ENCODE measurements at regions not wholly inside any gene's neighbourhood (a gene's known extent, or its start where the extent isn't known, plus 50 kb on each side); places are given as distances from the start of the nearest gene placed in this dataset.

DNA sequence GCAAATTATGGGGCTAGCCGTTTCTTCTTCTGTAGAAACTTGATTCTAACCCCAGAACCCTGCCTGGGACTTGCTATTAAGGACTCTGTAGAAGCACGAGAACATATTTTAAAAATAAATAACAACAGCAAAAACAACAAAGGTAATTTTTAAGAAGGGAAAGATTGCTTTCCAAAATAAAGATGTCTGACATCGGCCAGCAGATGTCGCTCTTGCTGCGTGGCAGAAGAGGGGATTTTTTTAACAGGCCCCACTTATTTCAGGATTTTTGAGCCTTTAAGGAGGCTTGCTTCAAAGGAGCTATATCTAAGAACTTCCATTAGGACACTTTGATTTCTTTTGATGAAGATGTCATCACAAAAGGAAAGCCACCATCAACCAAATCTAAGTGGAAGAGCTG lies 62.8 kb upstream of the EGFL6 start:
- peak; percentile 47 for DNase-seq
- no peaks in the 10 kb centered on the region for H3K4me1 Mint-ChIP-seq (ENCODE audit: low read depth, unreplicated experiment)

DNA sequence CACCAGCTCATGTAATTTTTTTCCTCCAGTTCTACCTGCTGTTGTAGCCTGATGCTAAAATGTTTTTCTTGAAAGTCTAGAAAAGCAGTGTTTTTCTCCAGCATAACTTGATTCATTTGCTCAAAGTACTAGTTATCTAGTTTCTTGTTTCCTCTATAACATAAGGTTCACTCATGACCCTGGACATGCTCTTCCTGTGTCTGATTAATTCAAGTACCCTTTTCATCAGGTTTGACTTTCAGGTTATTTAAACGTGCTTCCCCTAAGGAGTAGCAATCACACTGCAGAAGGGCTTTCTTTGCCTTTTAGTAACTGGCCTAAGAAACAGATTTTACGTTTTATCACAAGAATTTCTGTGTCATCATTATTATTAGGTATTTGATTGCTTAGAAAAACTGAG lies 66.8 kb upstream of the EGFL6 start:
- no peaks in the 10 kb centered on the region for H3K4me1 Mint-ChIP-seq (ENCODE audit: low read depth, unreplicated experiment)
- no peaks in the 10 kb centered on the region for H3K36me3 Mint-ChIP-seq (ENCODE audit: unreplicated experiment)
- no peak for DNase-seq
- TF ChIP-seq, protein P1, sequence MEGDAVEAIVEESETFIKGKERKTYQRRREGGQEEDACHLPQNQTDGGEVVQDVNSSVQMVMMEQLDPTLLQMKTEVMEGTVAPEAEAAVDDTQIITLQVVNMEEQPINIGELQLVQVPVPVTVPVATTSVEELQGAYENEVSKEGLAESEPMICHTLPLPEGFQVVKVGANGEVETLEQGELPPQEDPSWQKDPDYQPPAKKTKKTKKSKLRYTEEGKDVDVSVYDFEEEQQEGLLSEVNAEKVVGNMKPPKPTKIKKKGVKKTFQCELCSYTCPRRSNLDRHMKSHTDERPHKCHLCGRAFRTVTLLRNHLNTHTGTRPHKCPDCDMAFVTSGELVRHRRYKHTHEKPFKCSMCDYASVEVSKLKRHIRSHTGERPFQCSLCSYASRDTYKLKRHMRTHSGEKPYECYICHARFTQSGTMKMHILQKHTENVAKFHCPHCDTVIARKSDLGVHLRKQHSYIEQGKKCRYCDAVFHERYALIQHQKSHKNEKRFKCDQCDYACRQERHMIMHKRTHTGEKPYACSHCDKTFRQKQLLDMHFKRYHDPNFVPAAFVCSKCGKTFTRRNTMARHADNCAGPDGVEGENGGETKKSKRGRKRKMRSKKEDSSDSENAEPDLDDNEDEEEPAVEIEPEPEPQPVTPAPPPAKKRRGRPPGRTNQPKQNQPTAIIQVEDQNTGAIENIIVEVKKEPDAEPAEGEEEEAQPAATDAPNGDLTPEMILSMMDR (IDR thresholded peaks at IDR 0.05; ENCODE audit: partially characterized antibody, unreplicated experiment): no peak
- no peaks in the 10 kb centered on the region for H3K27me3 Mint-ChIP-seq (ENCODE audit: unreplicated experiment)
- peaks cover 7% of the 10 kb centered on the region for H3K9me3 Mint-ChIP-seq (ENCODE audit: unreplicated experiment)
- no peak overlapping the region for H3K27ac Mint-ChIP-seq (ENCODE audit: unreplicated experiment)
- no peak overlapping the region for H3K4me3 Mint-ChIP-seq (ENCODE audit: unreplicated experiment)

More for the DNA sequence above, 62.8 kb upstream of the EGFL6 start:
- H3K27me3 Mint-ChIP-seq (ENCODE audit: unreplicated experiment): no peaks in the 10 kb centered on the region
- no peaks in the 10 kb centered on the region for H3K36me3 Mint-ChIP-seq (ENCODE audit: unreplicated experiment)
- H3K9me3 Mint-ChIP-seq (ENCODE audit: unreplicated experiment): peaks cover 7% of the 10 kb centered on the region
- no peak overlapping the region for H3K4me3 Mint-ChIP-seq (ENCODE audit: unreplicated experiment)
- H3K27ac Mint-ChIP-seq (ENCODE audit: unreplicated experiment): no peak overlapping the region
- TF ChIP-seq, protein P1 (IDR thresholded peaks at IDR 0.05; ENCODE audit: partially characterized antibody, unreplicated experiment): peak; percentile 62

DNA sequence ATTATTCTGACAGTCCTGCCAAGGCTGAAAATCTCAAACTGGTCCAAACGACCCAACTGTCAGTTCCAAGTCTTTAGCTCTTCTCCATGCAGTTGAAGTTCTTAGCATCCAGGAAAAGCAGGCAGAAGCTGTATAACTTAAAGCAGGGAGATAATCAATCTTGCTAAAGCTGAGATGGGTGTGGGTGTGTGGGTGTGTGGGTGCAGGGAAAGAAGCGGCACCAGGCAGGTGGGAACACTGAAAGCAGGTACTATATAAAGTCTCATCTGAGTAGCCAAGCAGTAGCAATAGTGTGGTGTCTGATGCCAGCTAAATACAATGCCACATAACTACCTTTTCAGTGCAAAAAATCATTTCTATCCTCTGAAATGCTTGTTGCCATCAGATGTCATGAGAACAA lies 69.7 kb upstream of the EGFL6 start:
- H3K27ac Mint-ChIP-seq (ENCODE audit: unreplicated experiment): no peak overlapping the region
- no peak overlapping the region for H3K4me3 Mint-ChIP-seq (ENCODE audit: unreplicated experiment)
- H3K27me3 Mint-ChIP-seq (ENCODE audit: unreplicated experiment): no peaks in the 10 kb centered on the region
- H3K36me3 Mint-ChIP-seq (ENCODE audit: unreplicated experiment): no peaks in the 10 kb centered on the region
- TF ChIP-seq, protein P1 (IDR thresholded peaks at IDR 0.05; ENCODE audit: partially characterized antibody, unreplicated experiment): no peak
- no peaks in the 10 kb centered on the region for H3K4me1 Mint-ChIP-seq (ENCODE audit: low read depth, unreplicated experiment)
- no peak for DNase-seq
- H3K9me3 Mint-ChIP-seq (ENCODE audit: unreplicated experiment): no peaks in the 10 kb centered on the region

DNA sequence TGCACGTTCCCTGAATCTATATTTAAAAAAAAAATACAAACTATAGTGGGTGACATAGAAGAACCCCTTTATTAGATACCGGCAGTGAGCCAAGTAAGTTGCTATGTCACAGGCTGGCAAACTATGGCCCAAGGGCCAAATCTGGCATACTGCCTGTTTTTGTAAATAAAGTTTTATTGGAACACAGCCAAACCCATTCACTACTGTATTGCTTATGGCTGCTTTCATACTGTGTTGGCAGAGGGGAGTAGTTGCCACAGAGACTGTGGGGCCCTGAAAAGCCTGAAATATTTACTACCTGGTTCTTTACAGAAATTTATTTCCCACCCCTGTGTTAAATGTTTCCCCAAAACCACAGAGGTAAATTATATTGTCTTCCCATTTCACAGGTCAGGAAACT lies 71.2 kb upstream of the EGFL6 start:
- Mint-ChIP-seq H3K27me3 (ENCODE audit: unreplicated experiment) (no peaks in the 10 kb centered on the region), H3K4me1 (ENCODE audit: low read depth, unreplicated experiment) (no peaks in the 10 kb centered on the region), H3K9me3 (ENCODE audit: unreplicated experiment) (no peaks in the 10 kb centered on the region), H3K27ac (ENCODE audit: unreplicated experiment) (no peak overlapping the region), H3K36me3 (ENCODE audit: unreplicated experiment) (no peaks in the 10 kb centered on the region), H3K4me3 (ENCODE audit: unreplicated experiment) (no peak overlapping the region)
- TF ChIP-seq, protein P1 (IDR thresholded peaks at IDR 0.05; ENCODE audit: partially characterized antibody, unreplicated experiment): no peak
- DNase-seq: no peak

DNA sequence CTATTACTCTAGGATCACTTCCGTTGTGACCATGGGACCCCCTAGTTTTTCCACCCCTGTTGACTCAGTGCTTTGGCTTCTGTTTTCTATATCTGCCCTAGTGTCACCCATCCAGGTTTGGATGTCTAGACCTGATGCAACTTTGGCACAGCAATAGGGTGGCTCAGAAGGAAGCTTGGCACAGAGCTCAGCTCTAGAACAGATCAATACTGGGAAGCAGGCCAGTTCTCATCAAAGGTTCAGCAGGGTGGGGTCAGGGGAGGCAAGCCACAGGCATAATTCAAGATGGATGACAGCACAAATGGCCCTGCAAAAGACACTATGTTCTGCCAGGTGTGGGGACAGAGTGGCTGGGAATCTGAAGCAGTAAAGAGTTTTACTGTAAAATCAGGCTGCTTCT lies 74.2 kb upstream of the EGFL6 start:
- TF ChIP-seq, protein P1 (IDR thresholded peaks at IDR 0.05; ENCODE audit: partially characterized antibody, unreplicated experiment): no peak
- no peak for DNase-seq
- H3K9me3 Mint-ChIP-seq (ENCODE audit: unreplicated experiment): no peaks in the 10 kb centered on the region

More for the DNA sequence above, 74.2 kb upstream of the EGFL6 start:
- Mint-ChIP-seq H3K27me3 (ENCODE audit: unreplicated experiment) (no peaks in the 10 kb centered on the region), H3K4me1 (ENCODE audit: low read depth, unreplicated experiment) (no peaks in the 10 kb centered on the region), H3K4me3 (ENCODE audit: unreplicated experiment) (no peak overlapping the region), H3K27ac (ENCODE audit: unreplicated experiment) (no peak overlapping the region), H3K36me3 (ENCODE audit: unreplicated experiment) (no peaks in the 10 kb centered on the region)
